Esophagus squamous epithelium (tissue), 4 donors: ENCODE measurements at regions not wholly inside any gene's neighbourhood (a gene's known extent, or its start where the extent isn't known, plus 50 kb on each side); places are given as distances from the start of the nearest gene placed in this dataset.

Experiments
- CTCF ChIP-seq, 6 experiments: fragments of 450-650 bp in 4 of 6; fragments of 200-600 bp in 2 of 6; sonication (generic) in 2 of 6; IDR thresholded peaks; one replicate each; pipeline ENCODE4 v1.5.1; 2016 to 2019; ENCODE audit warnings: antibody characterized with exemption in 6 of 6, mild to moderate bottlenecking in 4 of 6, moderate library complexity in 4 of 6
- POLR2A ChIP-seq, 4 donors: fragments of 450-650 bp; IDR thresholded peaks; one replicate each; pipeline ENCODE4 v1.6.1; 2017; ENCODE audit warnings: antibody characterized with exemption in 4 of 4, mild to moderate bottlenecking in 4 of 4, moderate library complexity in 3 of 4

- TF ChIP-seq CTCF (IDR thresholded peaks at IDR 0.05), result no peak
- no peak for TF ChIP-seq POLR2A (IDR thresholded peaks at IDR 0.05)
Measured at GRCh38 chr16:62596125-62596524, 559.9 kb upstream of the CDH8 start.
